Endothelial cell of umbilical vein (primary cell): ENCODE measurements at regions not wholly inside any gene's neighbourhood (a gene's known extent, or its start where the extent isn't known, plus 50 kb on each side); places are given as distances from the start of the nearest gene placed in this dataset.

Experiments
- BruUV-seq: library from RNA; stranded (reverse); fragments of 400-500 nt; replicated peaks from 2 replicates; lab custom pipeline; 2021; lab: Mats Ljungman, UMichigan
- CTCF ChIA-PET: fragments of 300-600, 350-600 bp; sonication (Branson Sonifier 250); formaldehyde crosslinking; loops from one replicate; lab custom pipeline; 2021; ENCODE audit warnings: antibody characterized with exemption, inconsistent platforms; lab: Charles Lee
- POLR2A ChIA-PET: fragments of 300-600, 350-600 bp; sonication (Branson Sonifier 250); formaldehyde crosslinking; loops from one replicate; lab custom pipeline; 2021; ENCODE audit warnings: antibody characterized with exemption, inconsistent platforms; lab: Charles Lee
- DNase-seq: peaks from one replicate; pipeline ENCODE4 v3.0.0-alpha.2; 2011; ENCODE audit warnings: low read depth, low spot score
- FAIRE-seq: peaks from 2 replicates; lab custom pipeline; 2011; peaks lifted over from hg19 to GRCh38; lab: Jason Lieb, UNC
- H2AFZ ChIP-seq: 2 replicates; pipeline ENCODE4 v1.6.0; 2012; ENCODE audit warnings: low read depth, low read length, control low read depth, inconsistent platforms
- H3K27ac ChIP-seq: 2 replicates; pipeline ENCODE4 v1.5.1; 2011; ENCODE audit warnings: low read depth, mild to moderate bottlenecking, control low read depth, low read length, moderate library complexity; ENCODE audit not compliant: insufficient read depth
- H3K27me3 ChIP-seq, 2 experiments: 2 replicates each; pipeline versions ENCODE4 v1.6.0 to v1.6.1; 2011; ENCODE audit warnings: low read length in 2 of 2, mixed read lengths in 1 of 2; ENCODE audit not compliant: control insufficient read depth in 2 of 2, insufficient read depth in 2 of 2
- H3K36me3 ChIP-seq, 2 experiments: 2 replicates in 1 of 2; 3 replicates in 1 of 2; pipeline ENCODE4 v1.5.1; 2011; ENCODE audit warnings: low read length in 2 of 2, mild to moderate bottlenecking in 1 of 2, moderate library complexity in 1 of 2; ENCODE audit not compliant: control insufficient read depth in 2 of 2, insufficient read depth in 2 of 2; ENCODE audit errors: extremely low read depth in 1 of 2
- H3K4me1 ChIP-seq: 3 replicates; pipeline ENCODE4 v1.5.1; 2011; ENCODE audit warnings: mild to moderate bottlenecking, low read length; ENCODE audit not compliant: control insufficient read depth, insufficient read depth; ENCODE audit errors: extremely low read depth
- H3K4me2 ChIP-seq: 2 replicates; pipeline ENCODE4 v1.6.1; 2011; ENCODE audit warnings: low read length, control low read depth, mixed read lengths; ENCODE audit not compliant: insufficient read depth
- H3K4me3 ChIP-seq, 3 experiments: fragments of 200-600 bp in 1 of 3; sonication (generic), shearing (Covaris generic) in 1 of 3; replicated peaks in 1 of 3; 2 replicates each; pipeline ENCODE4 v1.5.1; 2011 to 2016; ENCODE audit warnings: control low read depth in 3 of 3, low read length in 3 of 3, mild to moderate bottlenecking in 2 of 3, inconsistent platforms in 1 of 3, low read depth in 1 of 3, moderate library complexity in 1 of 3; ENCODE audit not compliant: insufficient read depth in 1 of 3
- H3K79me2 ChIP-seq: 2 replicates; pipeline ENCODE4 v1.6.0; 2012; ENCODE audit warnings: low read length, inconsistent platforms; ENCODE audit not compliant: control insufficient read depth, insufficient read depth
- H3K9ac ChIP-seq: replicated peaks from 2 replicates; pipeline ENCODE3; 2011; ENCODE audit warnings: low read length, control low read depth; ENCODE audit not compliant: insufficient read depth; ENCODE audit errors: extremely low read depth
- H3K9me1 ChIP-seq: replicated peaks from 3 replicates; pipeline ENCODE4 v1.6.0; 2011; ENCODE audit warnings: mild to moderate bottlenecking, low read length; ENCODE audit not compliant: control insufficient read depth, insufficient read depth; ENCODE audit errors: extremely low read depth
- H3K9me3 ChIP-seq: replicated peaks from 2 replicates; pipeline ENCODE4 v1.5.1; 2012; ENCODE audit warnings: low read length, inconsistent platforms; ENCODE audit not compliant: control insufficient read depth, insufficient read depth
- H4K20me1 ChIP-seq: replicated peaks from 2 replicates; pipeline ENCODE3; 2011; ENCODE audit warnings: mild to moderate bottlenecking, low read length; ENCODE audit not compliant: control insufficient read depth, insufficient read depth; ENCODE audit errors: extremely low read depth
- EZH2 ChIP-seq: IDR thresholded peaks from 2 replicates; pipeline ENCODE4 v1.6.1; 2012; ENCODE audit warnings: borderline replicate concordance, low read depth, mild to moderate bottlenecking, moderate library complexity, low read length, inconsistent platforms; ENCODE audit not compliant: severe bottlenecking
- FOS ChIP-seq: IDR thresholded peaks from 2 replicates; pipeline ENCODE4 v1.6.1; 2011; ENCODE audit warnings: mild to moderate bottlenecking, low read length, moderate library complexity, borderline replicate concordance; ENCODE audit not compliant: insufficient read depth
- GATA2 ChIP-seq: IDR thresholded peaks from 2 replicates; pipeline ENCODE4 v1.7.0; 2011; ENCODE audit warnings: low read depth, mild to moderate bottlenecking, moderate library complexity, mixed read lengths, low read length; ENCODE audit not compliant: insufficient read length, insufficient read depth
- JUN ChIP-seq: IDR thresholded peaks from 2 replicates; pipeline ENCODE4 v1.6.1; 2011; ENCODE audit warnings: borderline replicate concordance, low read depth; ENCODE audit not compliant: insufficient read length, insufficient read depth
- MAX ChIP-seq: IDR thresholded peaks from 2 replicates; pipeline ENCODE4 v1.6.1; 2011; ENCODE audit not compliant: insufficient read depth, insufficient read length
- MYC ChIP-seq: IDR thresholded peaks from one replicate; pipeline ENCODE4 v1.6.1; 2011; ENCODE audit warnings: mild to moderate bottlenecking, low read depth, low read length
- POLR2A ChIP-seq: IDR thresholded peaks from 2 replicates; pipeline ENCODE4 v1.6.1; 2012; ENCODE audit warnings: low read depth, mild to moderate bottlenecking, control low read depth, low read length
- POLR2AphosphoS5 ChIP-seq: IDR thresholded peaks from 2 replicates; pipeline ENCODE4 v1.6.1; 2012; ENCODE audit warnings: low read depth, mild to moderate bottlenecking, control low read depth, low read length, moderate library complexity; ENCODE audit not compliant: insufficient read depth
- dilution Hi-C: fragments of 300-500 bp; cut with MboI; formaldehyde crosslinking; loops from one replicate; pipeline ENCODE4 v1.15.0; 2019; ENCODE audit warnings: low sequenced_read_pairs; ENCODE audit not compliant: extremely low pct_ligation_motif_present
- intact Hi-C: fragments of 100-400 bp; cut with micrococcal nuclease; formaldehyde crosslinking; loops from one replicate; pipeline ENCODE4 v1.10.0; 2022
- TF ChIP-seq, protein P1 (sequence below), 2 donors: IDR thresholded peaks; 1 replicate in 1 of 2; 2 replicates in 1 of 2; pipeline ENCODE4 v1.5.1; 2011; ENCODE audit warnings: low read length in 2 of 2, mild to moderate bottlenecking in 2 of 2, moderate library complexity in 2 of 2, control low read depth in 1 of 2, inconsistent platforms in 1 of 2, low read depth in 1 of 2; ENCODE audit not compliant: insufficient read depth in 1 of 2; ENCODE audit errors: extremely low read depth in 1 of 2

DNA sequence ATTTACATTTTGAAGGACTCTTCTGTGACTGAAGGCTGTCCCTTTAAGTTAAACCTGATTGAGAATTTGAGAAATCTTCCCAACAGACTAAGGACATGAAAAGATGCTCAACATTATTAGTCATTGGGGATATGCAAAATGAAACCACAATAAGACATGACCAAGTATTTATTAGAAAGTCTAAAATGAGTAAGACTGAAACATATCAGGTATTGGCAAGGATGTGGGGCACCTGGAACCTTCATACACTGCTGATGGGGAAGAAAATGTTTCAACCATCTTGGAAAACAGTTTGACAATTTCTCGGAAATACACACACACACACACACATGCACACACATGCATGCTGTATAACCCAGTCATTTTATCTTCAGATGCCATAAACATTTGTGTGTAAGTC lies 132.1 kb upstream of the CDK6 start:
- no peak overlapping the region for H3K9ac ChIP-seq
- FAIRE-seq (no peak), DNase-seq (no peak)
- intact Hi-C loops (no loop called here), dilution Hi-C loops (no loop called here)
- no peaks in the 10 kb centered on the region for H3K9me1 ChIP-seq
- H3K9me3 ChIP-seq = no peaks in the 10 kb centered on the region
- TF ChIP-seq GATA2 (no peak), MAX (no peak), EZH2 (no peak), MYC (no peak), JUN (no peak), POLR2AphosphoS5 (no peak), POLR2A (no peak), FOS (no peak)
- TF ChIP-seq, protein P1, sequence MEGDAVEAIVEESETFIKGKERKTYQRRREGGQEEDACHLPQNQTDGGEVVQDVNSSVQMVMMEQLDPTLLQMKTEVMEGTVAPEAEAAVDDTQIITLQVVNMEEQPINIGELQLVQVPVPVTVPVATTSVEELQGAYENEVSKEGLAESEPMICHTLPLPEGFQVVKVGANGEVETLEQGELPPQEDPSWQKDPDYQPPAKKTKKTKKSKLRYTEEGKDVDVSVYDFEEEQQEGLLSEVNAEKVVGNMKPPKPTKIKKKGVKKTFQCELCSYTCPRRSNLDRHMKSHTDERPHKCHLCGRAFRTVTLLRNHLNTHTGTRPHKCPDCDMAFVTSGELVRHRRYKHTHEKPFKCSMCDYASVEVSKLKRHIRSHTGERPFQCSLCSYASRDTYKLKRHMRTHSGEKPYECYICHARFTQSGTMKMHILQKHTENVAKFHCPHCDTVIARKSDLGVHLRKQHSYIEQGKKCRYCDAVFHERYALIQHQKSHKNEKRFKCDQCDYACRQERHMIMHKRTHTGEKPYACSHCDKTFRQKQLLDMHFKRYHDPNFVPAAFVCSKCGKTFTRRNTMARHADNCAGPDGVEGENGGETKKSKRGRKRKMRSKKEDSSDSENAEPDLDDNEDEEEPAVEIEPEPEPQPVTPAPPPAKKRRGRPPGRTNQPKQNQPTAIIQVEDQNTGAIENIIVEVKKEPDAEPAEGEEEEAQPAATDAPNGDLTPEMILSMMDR (IDR thresholded peaks at IDR 0.05; ENCODE audit: extremely low read depth in 1 of 2, insufficient read depth in 1 of 2, low read depth in 1 of 2, low read length in 2 of 2) = no peak
- H3K4me1 ChIP-seq = no peaks in the 10 kb centered on the region
- H3K4me2 ChIP-seq = no peak overlapping the region
- no TSS peak for BruUV-seq
- H3K36me3 ChIP-seq = no peaks in the 10 kb centered on the region
- no peak overlapping the region for H2AFZ ChIP-seq
- no peaks in the 10 kb centered on the region for H3K79me2 ChIP-seq
- no peak overlapping the region for H3K4me3 ChIP-seq
- CTCF ChIA-PET = interaction anchor here (1.5 kb wide), 1 partner anchor 16 kb away, joined by 4 read pairs; no protein-coding TSS in a partner anchor
- no peaks in the 10 kb centered on the region for H4K20me1 ChIP-seq
- no peak overlapping the region for H3K27ac ChIP-seq
- H3K27me3 ChIP-seq = peaks cover 2% of the 10 kb centered on the region in 2 experiments
- POLR2A ChIA-PET = no interaction called here
